ENCODE measurements at regions not wholly inside any gene's neighbourhood (a gene's known extent, or its start where the extent isn't known, plus 50 kb on each side); places are given as distances from the start of the nearest gene placed in this dataset.
"Not testable (repeated sequence)": the region's sequence is repeated elsewhere in the genome, so short reads cannot be mapped to it uniquely, and the experiment has no call there.

- no peak for TF ChIP-seq CTCF (IDR thresholded peaks at IDR 0.05; ENCODE audit: extremely low read depth, low read depth, low read length)
- Histone ChIP-seq H3K9me3 (ENCODE audit: low read depth, low read length) (no peaks in the 10 kb centered on the region), H3K4me2 (ENCODE audit: insufficient read depth, low read length) (no peak overlapping the region), H3K27me3 (ENCODE audit: insufficient read depth, low read length) (no peaks in the 10 kb centered on the region), H3K27ac (ENCODE audit: low read depth, low read length) (no peak overlapping the region), H3K4me1 (ENCODE audit: insufficient read depth, low read length) (no peaks in the 10 kb centered on the region), H3K36me3 (ENCODE audit: insufficient read depth, low read length) (no peaks in the 10 kb centered on the region), H3K4me3 (ENCODE audit: insufficient read depth, low read length) (no peak overlapping the region), H2AFZ (ENCODE audit: low read length) (no peak overlapping the region), H3K79me2 (ENCODE audit: insufficient read depth, low read length) (no peaks in the 10 kb centered on the region), H4K20me1 (ENCODE audit: insufficient read depth, low read length) (no peaks in the 10 kb centered on the region)
- no peak for DNase-seq (ENCODE audit: insufficient read length, low spot score, missing footprints)
Observed at GRCh38 chrX:117835034-117835433, 281.6 kb downstream of the KLHL13 start.

GRCh38 chrX:117834076-117834475, 282.5 kb downstream of the KLHL13 start:
- Histone ChIP-seq H3K36me3 (ENCODE audit: insufficient read depth, low read length) (no peaks in the 10 kb centered on the region), H3K79me2 (ENCODE audit: insufficient read depth, low read length) (no peaks in the 10 kb centered on the region), H3K27me3 (ENCODE audit: insufficient read depth, low read length) (no peaks in the 10 kb centered on the region), H3K4me3 (ENCODE audit: insufficient read depth, low read length) (no peak overlapping the region), H3K27ac (ENCODE audit: low read depth, low read length) (no peak overlapping the region), H3K4me2 (ENCODE audit: insufficient read depth, low read length) (no peak overlapping the region), H2AFZ (ENCODE audit: low read length) (no peak overlapping the region), H4K20me1 (ENCODE audit: insufficient read depth, low read length) (no peaks in the 10 kb centered on the region), H3K9me3 (ENCODE audit: low read depth, low read length) (no peaks in the 10 kb centered on the region), H3K4me1 (ENCODE audit: insufficient read depth, low read length) (no peaks in the 10 kb centered on the region)
- no peak for TF ChIP-seq CTCF (IDR thresholded peaks at IDR 0.05; ENCODE audit: extremely low read depth, low read depth, low read length)
- DNase-seq (ENCODE audit: insufficient read length, low spot score, missing footprints) = no peak

GRCh38 chrX:117821472-117821871, 295.1 kb downstream of the KLHL13 start:
- not testable (repeated sequence) for H4K20me1 ChIP-seq (ENCODE audit: insufficient read depth, low read length); H3K4me3 ChIP-seq (ENCODE audit: insufficient read depth, low read length); H3K79me2 ChIP-seq (ENCODE audit: insufficient read depth, low read length); H3K36me3 ChIP-seq (ENCODE audit: insufficient read depth, low read length); DNase-seq (ENCODE audit: insufficient read length, low spot score, missing footprints); H3K4me2 ChIP-seq (ENCODE audit: insufficient read depth, low read length); H3K27ac ChIP-seq (ENCODE audit: low read depth, low read length); H3K27me3 ChIP-seq (ENCODE audit: insufficient read depth, low read length); H2AFZ ChIP-seq (ENCODE audit: low read length); H3K4me1 ChIP-seq (ENCODE audit: insufficient read depth, low read length); H3K9me3 ChIP-seq (ENCODE audit: low read depth, low read length)

GRCh38 chrX:117808426-117808825, 308.2 kb downstream of the KLHL13 start:
- Histone ChIP-seq H3K4me3 (ENCODE audit: insufficient read depth, low read length) (no peak overlapping the region), H4K20me1 (ENCODE audit: insufficient read depth, low read length) (no peaks in the 10 kb centered on the region), H3K4me2 (ENCODE audit: insufficient read depth, low read length) (no peak overlapping the region), H3K27ac (ENCODE audit: low read depth, low read length) (no peak overlapping the region), H3K79me2 (ENCODE audit: insufficient read depth, low read length) (no peaks in the 10 kb centered on the region), H3K4me1 (ENCODE audit: insufficient read depth, low read length) (no peaks in the 10 kb centered on the region), H3K27me3 (ENCODE audit: insufficient read depth, low read length) (no peaks in the 10 kb centered on the region), H3K9me3 (ENCODE audit: low read depth, low read length) (peaks cover 3% of the 10 kb centered on the region), H2AFZ (ENCODE audit: low read length) (no peak overlapping the region), H3K36me3 (ENCODE audit: insufficient read depth, low read length) (no peaks in the 10 kb centered on the region)
- no peak for TF ChIP-seq CTCF (IDR thresholded peaks at IDR 0.05; ENCODE audit: extremely low read depth, low read depth, low read length)
- peak; percentile 39 for DNase-seq (ENCODE audit: insufficient read length, low spot score, missing footprints)

Measured in osteoblast (primary cell).